OCI-LY3 (cell line): ENCODE measurements at regions not wholly inside any gene's neighbourhood (a gene's known extent, or its start where the extent isn't known, plus 50 kb on each side); places are given as distances from the start of the nearest gene placed in this dataset.

Experiments used
- CTCF ChIP-seq: fragments of 200-600, 300-600 bp; sonication (generic); IDR thresholded peaks from 2 replicates; pipeline ENCODE4 v1.5.1; 2014; ENCODE audit warnings: antibody characterized with exemption, low read length, low read depth
- EZH2phosphoT487 ChIP-seq: fragments of 200-600 bp; shearing (Covaris generic); IDR thresholded peaks from 2 replicates; pipeline ENCODE4 v1.6.1; 2018; ENCODE audit warnings: antibody characterized with exemption, mixed run types, low read depth

- no peak for TF ChIP-seq CTCF
- no peak for TF ChIP-seq EZH2phosphoT487
Measured at GRCh38 chr7:108985037-108985436, 415.4 kb downstream of the DNAJB9 start.
